ENCODE measurements at regions not wholly inside any gene's neighbourhood (a gene's known extent, or its start where the extent isn't known, plus 50 kb on each side); places are given as distances from the start of the nearest gene placed in this dataset.

DNA sequence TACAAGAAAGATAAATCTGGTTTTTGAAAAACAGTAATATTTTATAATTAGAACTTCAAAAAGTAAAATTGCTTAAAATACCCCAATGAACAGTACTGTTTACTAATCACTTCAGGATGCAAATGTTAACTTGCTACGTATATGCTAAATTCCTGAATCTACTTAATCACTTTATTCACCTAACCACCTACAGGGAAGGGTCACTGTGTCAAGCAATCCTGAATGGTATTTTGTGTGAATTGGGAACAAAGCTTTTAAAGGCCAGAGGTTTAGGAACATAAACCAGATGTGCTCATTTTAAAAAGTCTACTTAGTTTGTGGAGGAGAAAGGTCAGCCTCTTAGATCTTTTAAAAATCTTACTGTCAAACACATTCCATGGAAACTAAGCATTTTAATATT lies 1143.0 kb upstream of the ADGRL2 start:
- WGBS, 2 donors: 74 to 77% methylated on average over 1 of the region's 1 CpG
- H3K36me3 ChIP-seq: no peaks in the 10 kb centered on the region
- no peaks in the 10 kb centered on the region for H3K27me3 ChIP-seq
- H3K27ac ChIP-seq: no peak overlapping the region
- H3K9me3 ChIP-seq: no peaks in the 10 kb centered on the region
- no peak for DNase-seq
- H3K4me1 ChIP-seq: peaks cover 0 to 20% (median 0%) of the 10 kb centered on the region in 3 donors
- H3K4me3 ChIP-seq: no peak overlapping the region
- intact Hi-C loops (cut with DNase I): no loop called here
- no peak for TF ChIP-seq POLR2A (IDR thresholded peaks at IDR 0.05)
- TF ChIP-seq, protein P1, sequence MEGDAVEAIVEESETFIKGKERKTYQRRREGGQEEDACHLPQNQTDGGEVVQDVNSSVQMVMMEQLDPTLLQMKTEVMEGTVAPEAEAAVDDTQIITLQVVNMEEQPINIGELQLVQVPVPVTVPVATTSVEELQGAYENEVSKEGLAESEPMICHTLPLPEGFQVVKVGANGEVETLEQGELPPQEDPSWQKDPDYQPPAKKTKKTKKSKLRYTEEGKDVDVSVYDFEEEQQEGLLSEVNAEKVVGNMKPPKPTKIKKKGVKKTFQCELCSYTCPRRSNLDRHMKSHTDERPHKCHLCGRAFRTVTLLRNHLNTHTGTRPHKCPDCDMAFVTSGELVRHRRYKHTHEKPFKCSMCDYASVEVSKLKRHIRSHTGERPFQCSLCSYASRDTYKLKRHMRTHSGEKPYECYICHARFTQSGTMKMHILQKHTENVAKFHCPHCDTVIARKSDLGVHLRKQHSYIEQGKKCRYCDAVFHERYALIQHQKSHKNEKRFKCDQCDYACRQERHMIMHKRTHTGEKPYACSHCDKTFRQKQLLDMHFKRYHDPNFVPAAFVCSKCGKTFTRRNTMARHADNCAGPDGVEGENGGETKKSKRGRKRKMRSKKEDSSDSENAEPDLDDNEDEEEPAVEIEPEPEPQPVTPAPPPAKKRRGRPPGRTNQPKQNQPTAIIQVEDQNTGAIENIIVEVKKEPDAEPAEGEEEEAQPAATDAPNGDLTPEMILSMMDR (IDR thresholded peaks at IDR 0.05): no peak

DNA sequence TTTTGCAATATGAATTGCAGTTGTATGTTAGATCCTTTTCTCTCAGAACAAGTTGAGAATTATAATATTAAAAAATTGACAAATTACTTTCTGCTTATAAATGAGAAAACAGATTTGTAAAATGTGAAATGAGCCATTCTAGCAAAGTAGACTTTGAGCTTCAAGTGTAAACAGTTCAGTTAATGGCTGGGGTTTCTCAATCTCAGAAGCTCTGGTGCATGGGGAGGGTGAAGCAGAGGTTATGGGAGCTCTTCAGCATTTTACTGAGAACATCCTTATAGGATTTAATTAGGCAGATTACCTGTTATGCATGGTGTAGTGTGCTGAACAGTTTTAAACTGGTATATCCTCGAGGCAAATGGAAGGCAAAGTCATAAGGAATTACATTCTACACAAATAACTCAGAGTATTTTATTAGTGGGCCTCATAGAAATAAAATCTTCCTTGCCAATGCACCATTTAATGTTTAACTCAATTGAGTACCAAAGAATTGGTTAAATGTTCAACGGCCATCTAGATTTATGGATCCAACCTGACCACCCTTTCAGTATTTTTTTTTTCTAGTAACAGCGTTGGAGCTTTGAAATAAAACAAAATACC lies 1143.6 kb upstream of the ADGRL2 start:
- no peak overlapping the region for H3K27ac ChIP-seq
- H3K4me1 ChIP-seq: peaks cover 0 to 20% (median 0%) of the 10 kb centered on the region in 3 donors
- no peaks in the 10 kb centered on the region for H3K9me3 ChIP-seq
- no peaks in the 10 kb centered on the region for H3K27me3 ChIP-seq
- DNase-seq: no peak
- H3K36me3 ChIP-seq: no peaks in the 10 kb centered on the region
- WGBS, 2 donors: 38 to 45% methylated on average over 3 of the region's 3 CpGs
- no peak overlapping the region for H3K4me3 ChIP-seq
- intact Hi-C loops (cut with DNase I): no loop called here
- TF ChIP-seq, protein P1 (IDR thresholded peaks at IDR 0.05): no peak
- TF ChIP-seq POLR2A (IDR thresholded peaks at IDR 0.05): no peak

DNA sequence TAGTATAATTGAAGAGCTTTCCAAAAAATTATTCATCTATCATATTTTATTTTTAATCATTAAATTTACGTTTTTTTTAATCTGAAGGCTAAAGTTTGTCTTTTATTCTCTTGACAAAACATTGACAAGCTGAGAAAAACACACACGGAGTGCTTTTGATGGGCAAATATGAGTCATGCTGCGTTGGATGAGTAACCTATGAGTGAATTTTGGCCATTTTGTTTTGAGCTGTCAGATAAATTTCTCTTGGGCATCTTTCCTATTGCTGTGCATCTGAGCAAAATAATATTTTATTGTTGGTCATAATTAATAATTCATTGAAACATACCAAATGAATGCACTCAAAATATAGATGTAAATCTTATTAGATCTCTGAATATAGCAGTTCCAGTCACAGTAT lies 1144.1 kb upstream of the ADGRL2 start:
- no peaks in the 10 kb centered on the region for H3K36me3 ChIP-seq
- no peak for DNase-seq
- no peak overlapping the region for H3K27ac ChIP-seq
- no peaks in the 10 kb centered on the region for H3K9me3 ChIP-seq
- no peaks in the 10 kb centered on the region for H3K27me3 ChIP-seq
- intact Hi-C loops (cut with DNase I): no loop called here
- H3K4me3 ChIP-seq: no peak overlapping the region
- TF ChIP-seq, protein P1 (IDR thresholded peaks at IDR 0.05): no peak
- no peak for TF ChIP-seq POLR2A (IDR thresholded peaks at IDR 0.05)
- 33 to 35% methylated on average over 3 of the region's 3 CpGs for WGBS, 2 donors
- peaks cover 0 to 20% (median 0%) of the 10 kb centered on the region in 3 donors for H3K4me1 ChIP-seq

DNA sequence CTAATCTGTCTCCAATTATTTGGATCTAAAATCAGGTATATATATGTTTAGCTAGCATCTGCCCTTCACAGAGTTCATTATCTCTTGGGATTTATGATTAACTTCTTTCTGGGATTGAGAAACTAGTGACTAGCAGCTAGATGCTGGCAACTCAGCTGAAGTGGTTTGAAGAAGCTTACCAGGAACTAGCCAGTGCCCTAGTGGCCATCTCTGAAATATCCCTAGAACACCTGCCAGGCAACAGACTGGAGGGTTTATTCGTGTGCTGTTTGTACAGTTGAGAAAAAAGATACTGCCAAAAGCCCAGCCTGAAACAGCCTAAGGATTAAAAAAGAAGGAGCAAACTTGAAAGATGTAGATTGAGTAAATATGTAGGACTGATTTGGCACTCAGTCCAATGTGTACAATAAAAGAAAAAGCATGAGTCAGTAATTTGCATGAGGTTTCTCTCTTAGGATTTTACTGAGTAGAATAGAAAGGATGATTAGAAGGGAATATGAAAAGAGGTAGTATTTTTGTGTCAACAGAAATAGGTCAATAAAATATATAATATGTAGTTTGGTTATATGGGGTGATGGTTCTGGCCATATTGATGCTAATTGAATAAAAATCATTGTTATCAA lies 1144.6 kb upstream of the ADGRL2 start:
- H3K36me3 ChIP-seq: no peaks in the 10 kb centered on the region
- intact Hi-C loops (cut with DNase I): no loop called here
- no peaks in the 10 kb centered on the region for H3K27me3 ChIP-seq
- DNase-seq: no peak
- H3K4me1 ChIP-seq: peaks cover 0 to 20% (median 0%) of the 10 kb centered on the region in 3 donors
- TF ChIP-seq, protein P1 (IDR thresholded peaks at IDR 0.05): peak in 5 of 6 experiments; percentile 19 to 39 (median 26)
- no peak for TF ChIP-seq POLR2A (IDR thresholded peaks at IDR 0.05)
- 15 to 24% methylated on average over 1 of the region's 1 CpG for WGBS, 2 donors
- no peak overlapping the region for H3K4me3 ChIP-seq
- no peaks in the 10 kb centered on the region for H3K9me3 ChIP-seq
- H3K27ac ChIP-seq: no peak overlapping the region

DNA sequence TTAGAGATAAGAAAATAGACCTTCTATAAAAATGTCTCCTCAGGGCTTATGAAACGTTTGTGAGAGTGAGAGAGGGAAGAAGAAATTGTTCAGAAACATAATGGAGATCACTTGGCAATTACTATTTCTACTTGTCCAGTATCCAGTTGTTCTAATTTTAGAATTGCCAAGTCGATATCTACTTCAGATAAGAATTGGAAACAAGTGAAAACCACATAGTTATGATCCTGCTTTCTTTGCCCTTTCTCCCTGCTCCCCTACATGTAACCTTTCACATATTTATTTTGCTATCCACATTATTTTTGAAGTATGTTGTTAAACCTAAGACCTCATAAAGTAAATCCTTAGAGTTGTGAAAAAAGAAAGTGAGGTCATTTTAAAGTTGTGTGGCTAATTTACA lies 1154.7 kb upstream of the ADGRL2 start:
- no peaks in the 10 kb centered on the region for H3K27me3 ChIP-seq
- H3K36me3 ChIP-seq: no peaks in the 10 kb centered on the region
- H3K27ac ChIP-seq: no peak overlapping the region
- H3K9me3 ChIP-seq: no peaks in the 10 kb centered on the region
- H3K4me1 ChIP-seq: no peaks in the 10 kb centered on the region
- TF ChIP-seq, protein P1 (IDR thresholded peaks at IDR 0.05): no peak
- TF ChIP-seq POLR2A (IDR thresholded peaks at IDR 0.05): no peak
- intact Hi-C loops (cut with DNase I): no loop called here
- DNase-seq: no peak
- no peak overlapping the region for H3K4me3 ChIP-seq
- 30 to 33% methylated on average over 2 of the region's 2 CpGs for WGBS, 2 donors
